IMR-90 (cell line): ENCODE measurements at regions not wholly inside any gene's neighbourhood (a gene's known extent, or its start where the extent isn't known, plus 50 kb on each side); places are given as distances from the start of the nearest gene placed in this dataset.

ENCODE experiments used
- ATAC-seq: fragments of 200-7000 bp; cut with Tn5 transposase; 2 replicates; pipeline ENCODE4 v1.9.1; 2020; ENCODE audit warnings: low read depth, mild to moderate bottlenecking, moderate library complexity
- BruUV-seq: library from RNA; stranded (reverse); fragments of 400-500 nt; replicated peaks from 2 replicates; lab custom pipeline; 2021; lab: Mats Ljungman, UMichigan
- CTCF ChIA-PET: fragments of 300-600 bp; formaldehyde crosslinking; extraction: SDS; loops from one replicate; lab custom pipeline; 2021; ENCODE audit warnings: antibody characterized with exemption; lab: Yijun Ruan, JAX
- POLR2A ChIA-PET: fragments of 300-600 bp; sonication (Branson Sonifier 250); formaldehyde crosslinking; loops from one replicate; lab custom pipeline; 2022; ENCODE audit warnings: antibody characterized with exemption; ENCODE audit not compliant: unreplicated experiment; lab: Charles Lee
- DNase-seq: peaks from one replicate; pipeline ENCODE4 v3.0.0; 2013
- H2AFZ ChIP-seq: replicated peaks from 2 replicates; pipeline ENCODE3; 2013; ENCODE audit warnings: low read length, mild to moderate bottlenecking; ENCODE audit not compliant: poor library complexity
- H2AK5ac ChIP-seq: 2 replicates; pipeline ENCODE4 v1.6.1; 2013; ENCODE audit warnings: low read depth, low read length, inconsistent platforms
- H2AK9ac ChIP-seq: replicated peaks from 2 replicates; pipeline ENCODE3; 2013; ENCODE audit warnings: mild to moderate bottlenecking, low read depth, low read length, moderate library complexity; ENCODE audit not compliant: poor library complexity
- H2BK120ac ChIP-seq: 2 replicates; pipeline ENCODE4 v1.6.1; 2013; ENCODE audit warnings: low read depth, low read length, inconsistent platforms
- H2BK15ac ChIP-seq: 3 replicates; pipeline ENCODE4 v1.6.1; 2013; ENCODE audit warnings: low read depth, low read length, inconsistent platforms
- H2BK20ac ChIP-seq: 2 replicates; pipeline ENCODE4 v1.6.1; 2013; ENCODE audit warnings: low read depth, mild to moderate bottlenecking, inconsistent platforms, low read length, moderate library complexity
- H2BK5ac ChIP-seq: 2 replicates; pipeline ENCODE4 v1.6.1; 2013; ENCODE audit warnings: mild to moderate bottlenecking, low read depth, low read length, inconsistent platforms; ENCODE audit not compliant: poor library complexity, severe bottlenecking
- H3K14ac ChIP-seq: replicated peaks from 2 replicates; pipeline ENCODE4 v1.6.1; 2013; ENCODE audit warnings: low read depth, low read length, inconsistent platforms
- H3K18ac ChIP-seq: 2 replicates; pipeline ENCODE4 v1.6.1; 2013; ENCODE audit warnings: low read depth, low read length, control low read depth
- H3K23ac ChIP-seq: 2 replicates; pipeline ENCODE4 v1.6.1; 2013; ENCODE audit warnings: low read depth, low read length, inconsistent platforms
- H3K27ac ChIP-seq: 2 replicates; pipeline ENCODE4 v1.5.1; 2013; ENCODE audit warnings: mild to moderate bottlenecking, control low read depth, low read length; ENCODE audit not compliant: insufficient read depth
- H3K27me3 ChIP-seq: 2 replicates; pipeline ENCODE4 v1.6.1; 2013; ENCODE audit warnings: low read length; ENCODE audit not compliant: control insufficient read depth, insufficient read depth
- H3K36me3 ChIP-seq: 2 replicates; pipeline ENCODE4 v1.6.1; 2013; ENCODE audit warnings: low read length, mixed read lengths; ENCODE audit not compliant: control insufficient read depth, insufficient read depth
- H3K4ac ChIP-seq: 2 replicates; pipeline ENCODE4 v1.6.1; 2013; ENCODE audit warnings: low read depth, low read length, inconsistent platforms
- H3K4me1 ChIP-seq: 2 replicates; pipeline ENCODE4 v1.6.1; 2013; ENCODE audit warnings: low read length, mixed read lengths; ENCODE audit not compliant: control insufficient read depth, insufficient read depth
- H3K4me2 ChIP-seq: 2 replicates; pipeline ENCODE4 v1.6.1; 2013; ENCODE audit warnings: low read depth, mild to moderate bottlenecking, control low read depth, low read length, moderate library complexity
- H3K4me3 ChIP-seq: 2 replicates; pipeline ENCODE4 v1.5.1; 2013; ENCODE audit warnings: low read depth, mild to moderate bottlenecking, control low read depth, low read length, moderate library complexity; ENCODE audit not compliant: insufficient read depth
- H3K56ac ChIP-seq: 2 replicates; pipeline ENCODE4 v1.6.1; 2013; ENCODE audit warnings: low read length, inconsistent platforms; ENCODE audit not compliant: insufficient read depth; ENCODE audit errors: extremely low read depth
- H3K79me1 ChIP-seq, 2 experiments: 2 replicates each; pipeline ENCODE4 v1.6.1; 2013; ENCODE audit warnings: low read length in 2 of 2, inconsistent platforms in 1 of 2, low read depth in 1 of 2
- H3K9ac ChIP-seq: 2 replicates; pipeline ENCODE4 v1.6.1; 2013; ENCODE audit warnings: low read depth, low read length, control low read depth
- H3K9me1 ChIP-seq: 2 replicates; pipeline ENCODE4 v1.6.1; 2013; ENCODE audit warnings: low read length, inconsistent platforms; ENCODE audit not compliant: insufficient read depth
- H3K9me3 ChIP-seq: 2 replicates; pipeline ENCODE4 v1.6.1; 2013; ENCODE audit warnings: low read length; ENCODE audit not compliant: control insufficient read depth, insufficient read depth
- H4K20me1 ChIP-seq: 2 replicates; pipeline ENCODE4 v1.6.1; 2013; ENCODE audit warnings: low read length, inconsistent platforms; ENCODE audit not compliant: insufficient read depth
- H4K5ac ChIP-seq: 2 replicates; pipeline ENCODE4 v1.6.1; 2013; ENCODE audit warnings: mild to moderate bottlenecking, low read depth, low read length, control low read depth
- H4K8ac ChIP-seq, 2 experiments: 2 replicates each; pipeline ENCODE4 v1.6.1; 2013; ENCODE audit warnings: low read depth in 2 of 2, low read length in 2 of 2, control low read depth in 1 of 2, inconsistent platforms in 1 of 2
- H4K91ac ChIP-seq: 2 replicates; pipeline ENCODE4 v1.6.1; 2013; ENCODE audit warnings: low read depth, low read length, inconsistent platforms; ENCODE audit not compliant: insufficient read depth
- NFE2L2 ChIP-seq: fragments of 150-350 bp; IDR thresholded peaks from 2 replicates; pipeline ENCODE4 v1.6.1; 2016; ENCODE audit warnings: low read depth, mild to moderate bottlenecking, low read length
- WGBS, 2 experiments: methylation state at CpG; one replicate each; pipeline versions ENCODE4 v1.1.5 to v1.1.7; 2013; ENCODE audit warnings: missing lambda C conversion rate in 2 of 2; ENCODE audit not compliant: insufficient read length in 1 of 2; ENCODE audit errors: extremely low coverage in 2 of 2; 5-methylcytosine and 5-hydroxymethylcytosine counted together
- dilution Hi-C: fragments of 300-500 bp; cut with HindIII; formaldehyde crosslinking; loops from one replicate; pipeline ENCODE4 v1.14.3; 2018; ENCODE audit warnings: low sequenced_read_pairs; ENCODE audit not compliant: unreplicated experiment
- in situ Hi-C: fragments of 300-500 bp; cut with MboI; formaldehyde crosslinking; loops from 3 replicates; pipeline ENCODE4 v1.14.3; 2019; ENCODE audit warnings: low sequenced_read_pairs, inconsistent platforms, mixed read lengths
- intact Hi-C: fragments of 100-400 bp; cut with micrococcal nuclease; formaldehyde crosslinking; loops from 2 replicates; pipeline ENCODE4 v1.10.0; 2022

GRCh38 chr3:176712191-176712590 is 485.1 kb downstream of the TBL1XR1 start:
- Histone ChIP-seq H3K4me2 (no peak overlapping the region), H3K18ac (no peak overlapping the region), H2AFZ (no peak overlapping the region), H3K4ac (no peak overlapping the region), H3K36me3 (no peaks in the 10 kb centered on the region), H3K9me1 (no peaks in the 10 kb centered on the region), H2BK5ac (no peak overlapping the region), H2AK9ac (no peak overlapping the region), H3K4me3 (no peak overlapping the region), H3K79me1 (no peaks in the 10 kb centered on the region), H4K91ac (no peak overlapping the region), H2BK120ac (no peak overlapping the region), H3K56ac (no peak overlapping the region), H3K23ac (no peak overlapping the region), H3K27me3 (no peaks in the 10 kb centered on the region), H3K27ac (no peak overlapping the region), H4K8ac (no peak overlapping the region), H3K9ac (no peak overlapping the region), H4K5ac (no peak overlapping the region), H4K20me1 (no peaks in the 10 kb centered on the region), H2AK5ac (no peak overlapping the region), H3K4me1 (no peaks in the 10 kb centered on the region), H3K9me3 (no peaks in the 10 kb centered on the region), H3K14ac (no peak overlapping the region), H2BK20ac (no peak overlapping the region), H2BK15ac (no peak overlapping the region)
- BruUV-seq = no TSS peak
- WGBS, 2 experiments = no CpG with 5 or more reads among the region's 2 CpGs
- ATAC-seq (no peak), DNase-seq (no peak)
- dilution Hi-C loops = no loop called here
- intact Hi-C loops = no loop called here
- no peak for TF ChIP-seq NFE2L2
- ChIA-PET CTCF (no interaction called here), POLR2A (no interaction called here)
- in situ Hi-C loops = no loop called here
